HFF-Myc (cell line): ENCODE measurements at regions not wholly inside any gene's neighbourhood (a gene's known extent, or its start where the extent isn't known, plus 50 kb on each side); places are given as distances from the start of the nearest gene placed in this dataset.

Source experiments
- DNase-seq: peaks from one replicate; pipeline ENCODE4 v3.0.0-alpha.2; 2011; ENCODE audit warnings: low read depth; ENCODE audit errors: extremely low read depth
- H3K4me3 ChIP-seq: replicated peaks from 2 replicates; pipeline ENCODE4 v1.5.1; 2011; ENCODE audit warnings: low read depth, mild to moderate bottlenecking, control low read depth, low read length
- CTCF ChIP-seq: IDR thresholded peaks from 2 replicates; pipeline ENCODE4 v1.5.1; 2012; ENCODE audit warnings: mild to moderate bottlenecking, low read depth, low read length, control low read depth; ENCODE audit errors: missing control alignments

GRCh38 chr16:22668318-22668717, 145.6 kb upstream of the HS3ST2 start:
- no peak for TF ChIP-seq CTCF

DNA sequence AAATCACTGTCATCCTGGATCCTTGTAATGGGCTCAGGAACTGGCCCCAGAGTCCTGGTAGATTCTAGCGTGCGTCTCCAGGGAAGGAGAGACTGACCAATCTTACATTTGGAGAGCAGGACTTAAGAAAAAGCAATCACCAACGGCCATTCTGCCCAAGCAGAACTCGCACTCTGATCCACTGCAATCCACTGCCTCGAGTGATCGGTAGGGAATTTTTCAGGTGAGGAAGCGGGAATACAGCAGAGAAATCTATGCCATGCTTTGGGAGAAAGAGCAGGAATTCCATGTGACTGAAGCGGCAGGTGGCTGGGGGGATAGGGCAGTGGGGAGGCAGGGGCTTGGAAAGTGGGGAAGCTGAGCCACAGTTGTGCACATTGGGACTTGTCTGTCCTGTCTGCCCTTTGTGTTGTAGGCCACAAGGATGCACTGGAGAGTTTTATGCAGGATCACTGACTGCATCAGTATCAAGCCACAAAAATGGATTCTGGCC, 143.9 kb upstream of the HS3ST2 start:
- DNase-seq: no peak
- no peak for TF ChIP-seq CTCF
- H3K4me3 ChIP-seq: no peak overlapping the region

More at GRCh38 chr16:22668318-22668717, 145.6 kb upstream of the HS3ST2 start:
- no peak for DNase-seq
- H3K4me3 ChIP-seq: no peak overlapping the region

GRCh38 chr16:22670551-22671041, 143.4 kb upstream of the HS3ST2 start:
- no peak overlapping the region for H3K4me3 ChIP-seq
- no peak for TF ChIP-seq CTCF
- DNase-seq: no peak

GRCh38 chr16:22671301-22672076, 142.5 kb upstream of the HS3ST2 start:
- DNase-seq: no peak
- TF ChIP-seq CTCF: no peak
- H3K4me3 ChIP-seq: no peak overlapping the region

DNA sequence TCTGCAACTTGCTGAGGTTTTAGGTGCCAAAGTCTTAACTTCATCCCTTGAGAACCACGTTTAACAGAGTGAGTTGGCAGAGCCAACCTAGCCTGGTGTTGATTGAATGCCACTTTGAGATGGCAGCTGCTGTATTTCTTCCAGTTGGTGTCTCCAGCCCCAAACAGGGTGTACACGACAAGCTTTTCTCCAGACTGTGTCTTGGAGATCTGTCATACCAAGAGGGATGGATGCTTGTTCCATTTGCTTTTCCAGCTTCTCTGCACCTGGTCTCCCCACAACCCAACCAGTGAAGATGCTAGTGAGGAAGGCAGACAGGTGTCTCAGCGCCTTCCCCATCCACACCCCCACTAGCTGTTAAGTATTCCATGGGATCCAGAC, 141.1 kb upstream of the HS3ST2 start:
- DNase-seq: no peak
- TF ChIP-seq CTCF: no peak
- H3K4me3 ChIP-seq: no peak overlapping the region

DNA sequence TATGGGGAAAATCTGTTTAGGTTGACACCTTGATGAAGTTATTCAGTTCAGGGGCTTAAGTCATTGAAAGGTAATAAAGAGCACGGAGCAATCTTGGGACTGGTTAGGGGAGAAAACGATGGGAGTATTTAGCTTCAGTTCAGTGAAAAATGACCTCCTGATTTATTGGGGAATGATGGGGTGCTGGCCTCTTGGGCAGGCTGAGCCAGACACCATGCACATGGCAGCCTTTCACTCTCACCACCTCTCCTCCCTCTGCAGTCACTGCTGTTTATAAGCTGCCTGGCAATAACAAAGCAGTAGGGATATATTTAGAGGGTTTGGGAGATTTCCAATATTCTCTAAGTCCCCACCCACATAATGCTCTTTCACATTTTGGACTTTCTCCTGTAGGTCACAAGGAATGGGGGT, 140.5 kb upstream of the HS3ST2 start:
- no peak for TF ChIP-seq CTCF
- no peak overlapping the region for H3K4me3 ChIP-seq
- no peak for DNase-seq
